Ovary (tissue), 7 donors: ENCODE measurements at regions not wholly inside any gene's neighbourhood (a gene's known extent, or its start where the extent isn't known, plus 50 kb on each side); places are given as distances from the start of the nearest gene placed in this dataset.

Experiments used
- DNase-seq, 5 donors: peaks; one replicate each; pipeline ENCODE4 v3.0.0-alpha.2; 2019 to 2020
- H3K27ac ChIP-seq, 2 donors: fragments of 200-600 bp; one replicate each; pipeline versions ENCODE4 v1.5.1 to v1.8.0; 2019 to 2022
- H3K27me3 ChIP-seq: fragments of 200-600 bp; one replicate; pipeline ENCODE4 v1.8.0; 2022
- H3K36me3 ChIP-seq: fragments of 200-600 bp; sonication (generic); one replicate; pipeline ENCODE4 v1.5.1; 2019
- H3K4me1 ChIP-seq: one replicate; pipeline ENCODE4 v1.8.1; 2013; ENCODE audit warnings: mild to moderate bottlenecking, moderate library complexity; ENCODE audit not compliant: insufficient read depth
- H3K4me3 ChIP-seq: fragments of 200-600 bp; sonication (generic); one replicate; pipeline ENCODE4 v1.5.1; 2017
- H3K9me3 ChIP-seq, 2 donors: fragments of 200-600 bp in 1 of 2; sonication (generic) in 1 of 2; one replicate each; pipeline versions ENCODE4 v1.5.1 to v1.8.1; 2013 to 2019; ENCODE audit warnings: mild to moderate bottlenecking in 1 of 2, moderate library complexity in 1 of 2
- EP300 ChIP-seq: sonication (generic); formaldehyde crosslinking; IDR thresholded peaks from one replicate; pipeline ENCODE4 v1.6.1; 2017; ENCODE audit warnings: antibody characterized with exemption
- POLR2A ChIP-seq: fragments of 450-650 bp; IDR thresholded peaks from one replicate; pipeline ENCODE4 v1.6.1; 2017; ENCODE audit warnings: antibody characterized with exemption, mild to moderate bottlenecking, moderate library complexity
- WGBS, 3 donors: extraction: QIAGEN DNeasy Blood & Tissue Kit in 1 of 3; methylation state at CpG; one replicate each; pipeline versions ENCODE4 v1.1.5 to v1.1.7; 2013 to 2017; 5-methylcytosine and 5-hydroxymethylcytosine counted together
- intact Hi-C, 4 donors: fragments of 100-400 bp; cut with DNase I; formaldehyde crosslinking; loops; one replicate each; pipeline versions ENCODE4 v1.11.0 to v1.15.1; 2022 to 2023
- TF ChIP-seq, protein P1 (sequence below), 3 donors: fragments of 450-650 bp in 2 of 3; fragments of 200-600 bp in 1 of 3; IDR thresholded peaks; one replicate each; pipeline versions ENCODE4 v1.5.1 to v1.8.0; 2016 to 2022; ENCODE audit warnings: antibody characterized with exemption in 3 of 3, mild to moderate bottlenecking in 1 of 3
- donor health status: DM: no; HTN: no; CAD: no; lungs with moderate emphysema.
- donor health status: DM: no; HTN: no; CAD: no.
- donor health status: Bipolar disorder and iron deficiency.
- donor health status: DM: no; HTN: no; CAD: no.
- donor health status: DM: yes; HTN: yes; CAD: no.

DNA sequence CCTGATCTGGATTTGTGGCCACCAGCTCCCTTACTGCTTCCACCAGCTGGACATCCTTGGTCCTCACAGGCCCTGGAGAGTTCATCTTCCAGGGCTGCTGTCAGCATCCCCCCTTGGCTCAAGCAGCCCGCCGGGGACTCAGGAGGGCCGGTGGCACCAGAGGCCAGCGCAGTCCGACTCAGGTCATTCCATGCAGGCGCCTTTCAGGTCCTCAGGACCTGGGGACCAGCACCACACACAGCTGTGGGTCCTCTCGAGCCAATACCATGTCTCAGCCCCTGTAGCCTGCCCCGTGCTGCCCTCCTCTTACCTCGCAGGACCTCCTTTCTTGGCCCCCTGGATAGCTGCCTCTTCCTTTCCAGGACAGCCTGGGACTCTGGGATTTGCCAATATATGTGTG, 145.5 kb downstream of the BMS1 start:
- H3K4me3 ChIP-seq = no peak overlapping the region
- H3K27me3 ChIP-seq = no peaks in the 10 kb centered on the region
- intact Hi-C loops = no loop called here
- no peak for DNase-seq
- WGBS, 3 donors = 85 to 90% (median 86%) methylated on average over 9 of the region's 9 CpGs
- no peaks in the 10 kb centered on the region for H3K9me3 ChIP-seq
- no peaks in the 10 kb centered on the region for H3K36me3 ChIP-seq
- no peak for TF ChIP-seq EP300
- TF ChIP-seq POLR2A = no peak
- TF ChIP-seq, protein P1, sequence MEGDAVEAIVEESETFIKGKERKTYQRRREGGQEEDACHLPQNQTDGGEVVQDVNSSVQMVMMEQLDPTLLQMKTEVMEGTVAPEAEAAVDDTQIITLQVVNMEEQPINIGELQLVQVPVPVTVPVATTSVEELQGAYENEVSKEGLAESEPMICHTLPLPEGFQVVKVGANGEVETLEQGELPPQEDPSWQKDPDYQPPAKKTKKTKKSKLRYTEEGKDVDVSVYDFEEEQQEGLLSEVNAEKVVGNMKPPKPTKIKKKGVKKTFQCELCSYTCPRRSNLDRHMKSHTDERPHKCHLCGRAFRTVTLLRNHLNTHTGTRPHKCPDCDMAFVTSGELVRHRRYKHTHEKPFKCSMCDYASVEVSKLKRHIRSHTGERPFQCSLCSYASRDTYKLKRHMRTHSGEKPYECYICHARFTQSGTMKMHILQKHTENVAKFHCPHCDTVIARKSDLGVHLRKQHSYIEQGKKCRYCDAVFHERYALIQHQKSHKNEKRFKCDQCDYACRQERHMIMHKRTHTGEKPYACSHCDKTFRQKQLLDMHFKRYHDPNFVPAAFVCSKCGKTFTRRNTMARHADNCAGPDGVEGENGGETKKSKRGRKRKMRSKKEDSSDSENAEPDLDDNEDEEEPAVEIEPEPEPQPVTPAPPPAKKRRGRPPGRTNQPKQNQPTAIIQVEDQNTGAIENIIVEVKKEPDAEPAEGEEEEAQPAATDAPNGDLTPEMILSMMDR (IDR thresholded peaks at IDR 0.05) = no peak
- no peak overlapping the region for H3K27ac ChIP-seq
- H3K4me1 ChIP-seq = no peaks in the 10 kb centered on the region

DNA sequence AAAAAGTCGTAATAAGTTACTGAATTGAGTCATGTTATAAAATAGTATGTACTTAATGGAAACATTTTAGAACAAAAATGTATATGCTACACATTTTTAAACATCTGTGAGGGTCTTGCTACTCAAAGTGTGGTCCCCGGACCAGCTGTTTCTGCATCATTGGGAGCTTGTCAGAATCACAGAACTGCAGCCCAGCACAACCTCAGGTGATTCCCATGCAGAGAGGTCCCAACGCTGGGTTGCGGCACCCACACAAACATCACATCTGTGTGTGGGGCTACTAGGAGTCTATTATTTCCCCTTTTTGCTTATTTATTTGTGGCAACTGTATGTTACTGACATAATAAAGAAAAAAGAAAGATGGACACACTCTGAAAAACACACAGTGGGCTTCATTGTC, 146.6 kb downstream of the BMS1 start:
- H3K27ac ChIP-seq = no peak overlapping the region
- 90 to 92% (median 92%) methylated on average over 4 of the region's 4 CpGs for WGBS, 3 donors
- TF ChIP-seq EP300 (no peak), POLR2A (no peak)
- TF ChIP-seq, protein P1 (IDR thresholded peaks at IDR 0.05) = no peak

DNA sequence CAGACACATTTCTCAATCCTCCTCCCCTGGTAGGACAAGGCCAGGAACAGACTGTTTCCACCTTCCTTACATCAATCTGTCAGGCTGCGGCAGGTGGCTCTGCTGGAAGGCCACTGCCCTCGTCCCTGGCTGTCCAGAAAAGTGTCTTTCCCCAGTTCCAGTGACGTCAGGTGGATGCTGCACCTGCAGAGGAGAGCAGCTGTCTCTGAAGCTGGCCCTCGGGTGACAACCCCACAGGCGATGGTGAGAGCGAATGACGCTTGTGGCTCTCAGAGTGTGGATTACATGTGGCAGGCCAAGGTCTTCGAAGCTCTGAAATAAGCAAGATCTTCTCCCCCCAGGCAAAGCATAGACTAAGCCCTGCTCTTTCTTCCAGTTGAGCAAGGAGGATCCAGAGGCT, 146.9 kb upstream of the RET start:
- Histone ChIP-seq H3K4me1 (no peaks in the 10 kb centered on the region), H3K9me3 (no peaks in the 10 kb centered on the region), H3K27ac (no peak overlapping the region), H3K4me3 (no peak overlapping the region), H3K27me3 (no peaks in the 10 kb centered on the region), H3K36me3 (no peaks in the 10 kb centered on the region)
- intact Hi-C loops = no loop called here
- TF ChIP-seq POLR2A (no peak), EP300 (no peak)
- TF ChIP-seq, protein P1 (IDR thresholded peaks at IDR 0.05) = no peak
- WGBS, 3 donors = 86 to 88% (median 87%) methylated on average over 8 of the region's 8 CpGs
- DNase-seq = no peak

More for the DNA sequence above, 146.6 kb downstream of the BMS1 start:
- no peak for DNase-seq
- H3K27me3 ChIP-seq = no peaks in the 10 kb centered on the region
- H3K36me3 ChIP-seq = no peaks in the 10 kb centered on the region
- intact Hi-C loops = no loop called here
- no peaks in the 10 kb centered on the region for H3K4me1 ChIP-seq
- H3K4me3 ChIP-seq = no peak overlapping the region
- no peaks in the 10 kb centered on the region for H3K9me3 ChIP-seq

DNA sequence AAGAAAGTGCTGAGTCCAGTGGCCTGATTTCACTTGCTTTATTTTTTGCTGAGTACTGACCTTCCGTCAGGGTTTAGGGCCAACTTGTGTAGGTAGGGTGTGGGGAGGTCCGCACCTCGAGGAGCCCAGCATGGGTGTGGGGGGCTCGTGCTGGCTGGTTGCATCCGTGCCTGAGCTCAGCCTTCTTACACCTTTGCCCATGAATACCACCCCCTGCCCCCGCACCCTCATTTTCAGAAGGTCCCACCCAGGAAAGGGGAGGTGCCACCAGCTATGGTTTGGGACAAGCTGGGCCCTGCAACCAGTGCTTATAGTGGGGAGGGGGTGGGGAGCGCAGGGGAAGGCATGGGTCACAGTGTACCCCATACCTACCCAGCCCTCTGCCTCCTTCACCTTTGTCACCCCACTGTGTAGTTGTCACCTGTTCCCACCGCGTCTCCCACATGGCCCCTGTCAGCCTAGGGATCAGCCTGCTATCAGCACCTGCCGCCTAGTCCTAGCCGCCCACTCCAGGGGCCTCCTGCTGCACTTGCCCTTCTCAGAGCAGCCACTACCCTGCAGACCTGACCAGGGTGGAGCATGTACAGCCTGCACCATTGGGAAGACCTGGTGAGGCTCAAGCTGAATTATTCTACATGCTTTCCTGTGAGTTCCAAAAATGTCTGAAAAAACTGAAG, 146.2 kb upstream of the RET start:
- intact Hi-C loops = no loop called here
- H3K9me3 ChIP-seq = no peaks in the 10 kb centered on the region
- 75 to 81% (median 77%) methylated on average over 11 of the region's 11 CpGs for WGBS, 3 donors
- H3K4me1 ChIP-seq = no peaks in the 10 kb centered on the region
- H3K27ac ChIP-seq = no peak overlapping the region
- TF ChIP-seq EP300 = no peak
- TF ChIP-seq POLR2A = no peak
- TF ChIP-seq, protein P1 (IDR thresholded peaks at IDR 0.05) = no peak
- no peak overlapping the region for H3K4me3 ChIP-seq
- no peaks in the 10 kb centered on the region for H3K27me3 ChIP-seq
- no peaks in the 10 kb centered on the region for H3K36me3 ChIP-seq
- DNase-seq = no peak
